Neural crest cell (in vitro differentiated cells): ENCODE measurements at regions not wholly inside any gene's neighbourhood (a gene's known extent, or its start where the extent isn't known, plus 50 kb on each side); places are given as distances from the start of the nearest gene placed in this dataset.

ENCODE experiments used
- DNase-seq: peaks from one replicate; pipeline ENCODE4 v3.0.0; 2021; ENCODE audit warnings: low read depth, mixed read lengths, low spot score
- H3K27ac Mint-ChIP-seq: one replicate; pipeline ENCODE4 v1.8.0; 2021; ENCODE audit warnings: mild to moderate bottlenecking, mixed read lengths; ENCODE audit not compliant: unreplicated experiment
- H3K27me3 Mint-ChIP-seq: 2 replicates; pipeline ENCODE4 v1.8.0; 2021; ENCODE audit warnings: low read depth, mild to moderate bottlenecking, mixed read lengths
- H3K36me3 Mint-ChIP-seq: 2 replicates; pipeline ENCODE4 v1.8.0; 2021; ENCODE audit warnings: low read depth, mild to moderate bottlenecking, mixed read lengths
- H3K4me1 Mint-ChIP-seq: 2 replicates; pipeline ENCODE4 v1.8.0; 2021; ENCODE audit warnings: mixed read lengths
- H3K4me3 Mint-ChIP-seq: one replicate; pipeline ENCODE4 v1.8.0; 2021; ENCODE audit warnings: mild to moderate bottlenecking, mixed read lengths
- H3K9me3 Mint-ChIP-seq: 2 replicates; pipeline ENCODE4 v1.8.0; 2021; ENCODE audit warnings: mixed read lengths
- CTCF ChIP-seq: fragments of 200-600 bp; sonication (generic); conservative IDR thresholded peaks from 2 replicates; pipeline ENCODE4 v1.5.0; 2021; ENCODE audit warnings: antibody characterized with exemption, mild to moderate bottlenecking

- no peak for TF ChIP-seq CTCF
- Mint-ChIP-seq H3K9me3 (no peaks in the 10 kb centered on the region), H3K4me3 (no peak overlapping the region), H3K4me1 (no peaks in the 10 kb centered on the region), H3K27me3 (no peaks in the 10 kb centered on the region), H3K27ac (peak overlapping the region; percentile 28), H3K36me3 (no peaks in the 10 kb centered on the region)
- no peak for DNase-seq
These were observed 554.8 kb downstream of the TUSC7 start for GRCh38 chr3:117264204-117264994.

- Mint-ChIP-seq H3K36me3 (no peaks in the 10 kb centered on the region), H3K9me3 (no peaks in the 10 kb centered on the region), H3K4me1 (no peaks in the 10 kb centered on the region), H3K4me3 (no peak overlapping the region), H3K27me3 (no peaks in the 10 kb centered on the region), H3K27ac (no peak overlapping the region)
- no peak for DNase-seq
- TF ChIP-seq CTCF: no peak
These were observed 557.2 kb downstream of the TUSC7 start for GRCh38 chr3:117266806-117267205.

- no peak for TF ChIP-seq CTCF
- Mint-ChIP-seq H3K27me3 (no peaks in the 10 kb centered on the region), H3K36me3 (no peaks in the 10 kb centered on the region), H3K9me3 (no peaks in the 10 kb centered on the region), H3K27ac (no peak overlapping the region), H3K4me1 (no peaks in the 10 kb centered on the region), H3K4me3 (no peak overlapping the region)
- DNase-seq: no peak
These were observed 558.7 kb downstream of the TUSC7 start for GRCh38 chr3:117268318-117268717.

GRCh38 chr3:117272274-117272673, 562.7 kb downstream of the TUSC7 start:
- Mint-ChIP-seq H3K4me3 (no peak overlapping the region), H3K36me3 (no peaks in the 10 kb centered on the region), H3K27ac (peak overlapping the region; percentile 64), H3K27me3 (no peaks in the 10 kb centered on the region), H3K4me1 (no peaks in the 10 kb centered on the region), H3K9me3 (no peaks in the 10 kb centered on the region)
- DNase-seq: no peak
- TF ChIP-seq CTCF: no peak

GRCh38 chr3:117272876-117273523, 563.4 kb downstream of the TUSC7 start:
- no peak for TF ChIP-seq CTCF
- DNase-seq: no peak
- no peaks in the 10 kb centered on the region for H3K36me3 Mint-ChIP-seq
- H3K4me3 Mint-ChIP-seq: no peak overlapping the region
- no peaks in the 10 kb centered on the region for H3K4me1 Mint-ChIP-seq
- no peaks in the 10 kb centered on the region for H3K27me3 Mint-ChIP-seq
- no peaks in the 10 kb centered on the region for H3K9me3 Mint-ChIP-seq
- H3K27ac Mint-ChIP-seq: no peak overlapping the region
